Ishikawa (cell line): ENCODE measurements at regions not wholly inside any gene's neighbourhood (a gene's known extent, or its start where the extent isn't known, plus 50 kb on each side); places are given as distances from the start of the nearest gene placed in this dataset.

Source experiments
- CEBPB ChIP-seq: IDR thresholded peaks from 2 replicates; pipeline ENCODE4 v1.6.1; 2012
- EP300 ChIP-seq: IDR thresholded peaks from 2 replicates; pipeline ENCODE4 v1.6.1; 2012; ENCODE audit warnings: borderline replicate concordance
- TAF1 ChIP-seq: IDR thresholded peaks from 2 replicates; pipeline ENCODE4 v1.6.1; 2012; ENCODE audit warnings: low read depth, mild to moderate bottlenecking
- ZBTB7A ChIP-seq: IDR thresholded peaks from 2 replicates; pipeline ENCODE4 v1.6.1; 2012; ENCODE audit warnings: low read depth
- TF ChIP-seq, protein P1 (sequence below): IDR thresholded peaks from 2 replicates; pipeline ENCODE4 v1.6.1; 2012

DNA sequence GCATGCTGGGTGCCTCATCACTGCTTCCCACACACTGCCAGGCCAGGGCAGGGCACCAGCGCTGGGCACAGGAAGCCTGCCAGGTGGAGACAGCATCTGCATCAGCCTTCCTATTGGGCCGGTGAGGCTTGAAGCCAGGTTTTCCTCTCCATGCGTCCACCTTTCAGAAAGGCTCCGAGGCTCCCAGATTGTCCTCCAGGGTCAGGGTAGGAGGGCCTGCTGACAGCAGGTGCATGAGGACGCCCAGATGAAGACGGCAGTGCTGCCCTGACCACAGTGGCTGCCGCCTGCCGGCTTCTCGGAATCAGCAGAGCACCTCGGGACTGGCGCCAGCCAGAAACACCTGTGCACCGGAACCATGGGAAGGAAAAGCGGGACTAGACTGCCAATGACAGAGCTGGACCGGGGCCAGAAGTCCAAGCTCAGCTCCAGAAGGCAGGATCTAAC, 170.5 kb upstream of the CST7 start:
- TF ChIP-seq CEBPB = no peak
- TF ChIP-seq, protein P1, sequence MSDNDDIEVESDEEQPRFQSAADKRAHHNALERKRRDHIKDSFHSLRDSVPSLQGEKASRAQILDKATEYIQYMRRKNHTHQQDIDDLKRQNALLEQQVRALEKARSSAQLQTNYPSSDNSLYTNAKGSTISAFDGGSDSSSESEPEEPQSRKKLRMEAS = no peak
- no peak for TF ChIP-seq ZBTB7A
- no peak for TF ChIP-seq EP300
- TF ChIP-seq TAF1 = no peak
